COLO829 (cell line): ENCODE measurements at regions not wholly inside any gene's neighbourhood (a gene's known extent, or its start where the extent isn't known, plus 50 kb on each side); places are given as distances from the start of the nearest gene placed in this dataset.
"Not testable (repeated sequence)": the region's sequence is repeated elsewhere in the genome, so short reads cannot be mapped to it uniquely, and the experiment has no call there.

Experiments used
- DNase-seq: peaks from one replicate; pipeline ENCODE4 v3.0.0; 2012; ENCODE audit warnings: low spot score

GRCh38 chr2:87429931-87430275, 318.0 kb upstream of the PLGLB2 start:
- not testable (repeated sequence) for DNase-seq

- not testable (repeated sequence) for DNase-seq
These were observed 316.8 kb upstream of the PLGLB2 start for GRCh38 chr2:87431051-87431450.

- DNase-seq, result not testable (repeated sequence)
These were observed 315.0 kb upstream of the PLGLB2 start for GRCh38 chr2:87432711-87433453.

- not testable (repeated sequence) for DNase-seq
These were observed 311.9 kb upstream of the PLGLB2 start for GRCh38 chr2:87436007-87436406.

- DNase-seq, result not testable (repeated sequence)
These were observed 310.1 kb upstream of the PLGLB2 start for GRCh38 chr2:87437701-87438260.

GRCh38 chr2:87438780-87439454, 309.0 kb upstream of the PLGLB2 start:
- DNase-seq, result not testable (repeated sequence)

GRCh38 chr2:87439617-87440204, 308.2 kb upstream of the PLGLB2 start:
- not testable (repeated sequence) for DNase-seq

GRCh38 chr2:87440650-87441049, 307.2 kb upstream of the PLGLB2 start:
- not testable (repeated sequence) for DNase-seq

GRCh38 chr2:87441375-87441774, 306.5 kb upstream of the PLGLB2 start:
- not testable (repeated sequence) for DNase-seq

GRCh38 chr2:87442983-87443577, 304.8 kb upstream of the PLGLB2 start:
- DNase-seq, result not testable (repeated sequence)

- DNase-seq, result not testable (repeated sequence)
These were observed 302.9 kb upstream of the PLGLB2 start for GRCh38 chr2:87444951-87445350.

GRCh38 chr2:87445613-87446312, 302.1 kb upstream of the PLGLB2 start:
- not testable (repeated sequence) for DNase-seq

- DNase-seq, result not testable (repeated sequence)
These were observed 301.6 kb upstream of the PLGLB2 start for GRCh38 chr2:87446313-87446696.

GRCh38 chr2:87449462-87449980, 298.4 kb upstream of the PLGLB2 start:
- not testable (repeated sequence) for DNase-seq

- not testable (repeated sequence) for DNase-seq
These were observed 295.7 kb upstream of the PLGLB2 start for GRCh38 chr2:87452193-87452592.

- DNase-seq, result not testable (repeated sequence)
These were observed 295.0 kb upstream of the PLGLB2 start for GRCh38 chr2:87452861-87453260.

GRCh38 chr2:87453965-87454364, 293.9 kb upstream of the PLGLB2 start:
- not testable (repeated sequence) for DNase-seq

GRCh38 chr2:87454421-87454820, 293.5 kb upstream of the PLGLB2 start:
- DNase-seq, result not testable (repeated sequence)

GRCh38 chr2:87455209-87455853, 292.6 kb upstream of the PLGLB2 start:
- not testable (repeated sequence) for DNase-seq

- not testable (repeated sequence) for DNase-seq
These were observed 292.0 kb upstream of the PLGLB2 start for GRCh38 chr2:87455854-87456249.
